ENCODE measurements at regions not wholly inside any gene's neighbourhood (a gene's known extent, or its start where the extent isn't known, plus 50 kb on each side); places are given as distances from the start of the nearest gene placed in this dataset.

- Histone ChIP-seq H3K4me1 (ENCODE audit: control insufficient read depth in 1 of 2, low read depth in 2 of 2) (no peaks in the 10 kb centered on the region), H3K9me3 (no peaks in the 10 kb centered on the region), H3K27me3 (replicated peaks; ENCODE audit: insufficient read depth) (no peaks in the 10 kb centered on the region), H3K36me3 (no peaks in the 10 kb centered on the region), H3K4me3 (no peak overlapping the region), H3K27ac (no peak overlapping the region)
- no peak for DNase-seq (ENCODE audit: low spot score)
- no peak for TF ChIP-seq CTCF (IDR thresholded peaks at IDR 0.05)
- ATAC-seq (ENCODE audit: insufficient number of reproducible peaks, low FRiP score, low read depth): no peak
Observed at GRCh38 chr22:49197505-49197904, 630.2 kb downstream of the BRD1 start.

- no peak for DNase-seq (ENCODE audit: low spot score)
- TF ChIP-seq CTCF (IDR thresholded peaks at IDR 0.05): no peak
Observed at GRCh38 chr22:49196046-49196511, 631.6 kb downstream of the BRD1 start.

GRCh38 chr22:49195636-49196035 lies 632.0 kb downstream of the BRD1 start:
- no peak for TF ChIP-seq CTCF (IDR thresholded peaks at IDR 0.05)
- H3K36me3 ChIP-seq: no peaks in the 10 kb centered on the region
- H3K27me3 ChIP-seq (replicated peaks; ENCODE audit: insufficient read depth): no peaks in the 10 kb centered on the region
- H3K4me3 ChIP-seq: no peak overlapping the region
- no peak for ATAC-seq (ENCODE audit: insufficient number of reproducible peaks, low FRiP score, low read depth)
- H3K4me1 ChIP-seq (ENCODE audit: control insufficient read depth in 1 of 2, low read depth in 2 of 2): no peaks in the 10 kb centered on the region
- H3K27ac ChIP-seq: no peak overlapping the region
- DNase-seq (ENCODE audit: low spot score): no peak
- H3K9me3 ChIP-seq: no peaks in the 10 kb centered on the region

More at GRCh38 chr22:49196046-49196511, 631.6 kb downstream of the BRD1 start:
- Histone ChIP-seq H3K4me1 (ENCODE audit: control insufficient read depth in 1 of 2, low read depth in 2 of 2) (no peaks in the 10 kb centered on the region), H3K27ac (no peak overlapping the region), H3K4me3 (no peak overlapping the region), H3K27me3 (replicated peaks; ENCODE audit: insufficient read depth) (no peaks in the 10 kb centered on the region), H3K9me3 (no peaks in the 10 kb centered on the region), H3K36me3 (no peaks in the 10 kb centered on the region)
- ATAC-seq (ENCODE audit: insufficient number of reproducible peaks, low FRiP score, low read depth): no peak

GRCh38 chr22:49193901-49194465 lies 633.7 kb downstream of the BRD1 start:
- ATAC-seq (ENCODE audit: insufficient number of reproducible peaks, low FRiP score, low read depth) (no peak), DNase-seq (ENCODE audit: low spot score) (no peak)
- no peak overlapping the region for H3K4me3 ChIP-seq
- no peaks in the 10 kb centered on the region for H3K36me3 ChIP-seq
- TF ChIP-seq CTCF (IDR thresholded peaks at IDR 0.05): no peak
- no peaks in the 10 kb centered on the region for H3K9me3 ChIP-seq
- H3K27me3 ChIP-seq (replicated peaks; ENCODE audit: insufficient read depth): no peaks in the 10 kb centered on the region
- H3K4me1 ChIP-seq (ENCODE audit: control insufficient read depth in 1 of 2, low read depth in 2 of 2): no peaks in the 10 kb centered on the region
- H3K27ac ChIP-seq: no peak overlapping the region

GRCh38 chr22:49193348-49193747 lies 634.3 kb downstream of the BRD1 start:
- Histone ChIP-seq H3K36me3 (no peaks in the 10 kb centered on the region), H3K4me1 (ENCODE audit: control insufficient read depth in 1 of 2, low read depth in 2 of 2) (no peaks in the 10 kb centered on the region), H3K9me3 (no peaks in the 10 kb centered on the region), H3K27me3 (replicated peaks; ENCODE audit: insufficient read depth) (no peaks in the 10 kb centered on the region), H3K27ac (no peak overlapping the region), H3K4me3 (no peak overlapping the region)
- TF ChIP-seq CTCF (IDR thresholded peaks at IDR 0.05): no peak
- no peak for ATAC-seq (ENCODE audit: insufficient number of reproducible peaks, low FRiP score, low read depth)
- no peak for DNase-seq (ENCODE audit: low spot score)
